Sigmoid colon (tissue), 6 donors: ENCODE measurements at regions not wholly inside any gene's neighbourhood (a gene's known extent, or its start where the extent isn't known, plus 50 kb on each side); places are given as distances from the start of the nearest gene placed in this dataset.
A peak's percentile ranks its signal among the peaks of the same experiment; 100 is the strongest.

Source experiments
- DNase-seq: peaks from one replicate; pipeline ENCODE4 v3.0.0-alpha.2; 2019
- H3K27ac ChIP-seq, 4 donors: fragments of 200-600 bp; sonication (generic); one replicate each; pipeline ENCODE4 v1.5.1; 2016 to 2019; ENCODE audit warnings: mild to moderate bottlenecking in 1 of 4
- H3K27me3 ChIP-seq, 3 donors: fragments of 200-600 bp; sonication (generic); one replicate each; pipeline ENCODE4 v1.5.1; 2019; ENCODE audit warnings: mild to moderate bottlenecking in 1 of 3
- H3K36me3 ChIP-seq, 4 donors: fragments of 200-600 bp; sonication (generic); one replicate each; pipeline ENCODE4 v1.5.1; 2016 to 2019
- H3K4me1 ChIP-seq, 4 donors: fragments of 200-600 bp; sonication (generic); one replicate each; pipeline ENCODE4 v1.5.1; 2017 to 2019
- H3K4me3 ChIP-seq, 4 donors: fragments of 200-600 bp; sonication (generic); one replicate each; pipeline ENCODE4 v1.5.1; 2017 to 2019; ENCODE audit warnings: mild to moderate bottlenecking in 2 of 4, moderate library complexity in 1 of 4
- H3K9me3 ChIP-seq, 4 donors: fragments of 200-600 bp in 3 of 4; sonication (generic) in 3 of 4; one replicate each; pipeline versions ENCODE4 v1.5.1 to v1.6.1; 2013 to 2019
- EP300 ChIP-seq, 4 donors: sonication (generic); formaldehyde crosslinking; IDR thresholded peaks; one replicate each; pipeline ENCODE4 v1.6.1; 2017; ENCODE audit warnings: antibody characterized with exemption in 4 of 4
- POLR2A ChIP-seq, 2 donors: fragments of 450-650 bp; IDR thresholded peaks; one replicate each; pipeline ENCODE4 v1.6.1; 2016; ENCODE audit warnings: antibody characterized with exemption in 2 of 2, mild to moderate bottlenecking in 2 of 2, moderate library complexity in 2 of 2
- POLR2AphosphoS5 ChIP-seq, 4 donors: sonication (generic); formaldehyde crosslinking; IDR thresholded peaks; one replicate each; pipeline ENCODE4 v1.6.1; 2017; ENCODE audit warnings: antibody characterized with exemption in 4 of 4
- WGBS, 2 donors: extraction: QIAGEN DNeasy Blood & Tissue Kit; methylation state at CpG; one replicate each; pipeline ENCODE4 v1.1.7; 2013; 5-methylcytosine and 5-hydroxymethylcytosine counted together
- intact Hi-C: fragments of 100-400 bp; cut with DNase I; formaldehyde crosslinking; loops from one replicate; pipeline ENCODE4 v1.15.1; 2023
- TF ChIP-seq, protein P1 (sequence below), 4 experiments: fragments of 450-650 bp in 3 of 4; fragments of 200-600 bp in 1 of 4; IDR thresholded peaks; one replicate each; pipeline ENCODE4 v1.5.1; 2016 to 2019; ENCODE audit warnings: antibody characterized with exemption in 4 of 4, mild to moderate bottlenecking in 3 of 4, moderate library complexity in 2 of 4
- donor health status: healthy with polysubstance abuse.
- donor health status: healthy.

DNA sequence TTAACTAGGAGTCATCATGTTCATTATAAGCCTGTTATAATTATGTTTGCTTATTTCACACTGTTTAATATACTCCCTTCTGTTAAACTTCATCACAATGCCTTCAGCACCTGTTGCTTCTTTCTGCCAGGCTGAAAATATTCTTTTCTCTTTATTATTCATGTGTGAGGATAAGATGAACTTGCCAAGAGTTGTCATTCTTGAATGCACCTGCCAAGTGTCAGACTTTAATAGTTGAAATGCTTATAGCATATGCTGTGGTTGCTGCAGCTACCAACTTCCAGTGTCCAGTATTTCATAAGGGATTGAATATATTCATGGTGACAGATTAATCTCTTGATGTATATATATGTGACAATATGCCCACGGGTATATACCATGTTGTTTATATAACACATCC lies 339.2 kb upstream of the MEOX2 start:
- peaks cover 0 to 68% (median 64%) of the 10 kb centered on the region in 4 donors for H3K4me1 ChIP-seq
- TF ChIP-seq, protein P1, sequence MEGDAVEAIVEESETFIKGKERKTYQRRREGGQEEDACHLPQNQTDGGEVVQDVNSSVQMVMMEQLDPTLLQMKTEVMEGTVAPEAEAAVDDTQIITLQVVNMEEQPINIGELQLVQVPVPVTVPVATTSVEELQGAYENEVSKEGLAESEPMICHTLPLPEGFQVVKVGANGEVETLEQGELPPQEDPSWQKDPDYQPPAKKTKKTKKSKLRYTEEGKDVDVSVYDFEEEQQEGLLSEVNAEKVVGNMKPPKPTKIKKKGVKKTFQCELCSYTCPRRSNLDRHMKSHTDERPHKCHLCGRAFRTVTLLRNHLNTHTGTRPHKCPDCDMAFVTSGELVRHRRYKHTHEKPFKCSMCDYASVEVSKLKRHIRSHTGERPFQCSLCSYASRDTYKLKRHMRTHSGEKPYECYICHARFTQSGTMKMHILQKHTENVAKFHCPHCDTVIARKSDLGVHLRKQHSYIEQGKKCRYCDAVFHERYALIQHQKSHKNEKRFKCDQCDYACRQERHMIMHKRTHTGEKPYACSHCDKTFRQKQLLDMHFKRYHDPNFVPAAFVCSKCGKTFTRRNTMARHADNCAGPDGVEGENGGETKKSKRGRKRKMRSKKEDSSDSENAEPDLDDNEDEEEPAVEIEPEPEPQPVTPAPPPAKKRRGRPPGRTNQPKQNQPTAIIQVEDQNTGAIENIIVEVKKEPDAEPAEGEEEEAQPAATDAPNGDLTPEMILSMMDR (IDR thresholded peaks at IDR 0.05) = no peak
- TF ChIP-seq POLR2AphosphoS5 (IDR thresholded peaks at IDR 0.05) = peak in 1 of 4 donors; percentile 17
- H3K4me3 ChIP-seq = no peak overlapping the region
- H3K36me3 ChIP-seq = no peaks in the 10 kb centered on the region
- no peak for DNase-seq
- no peaks in the 10 kb centered on the region for H3K27me3 ChIP-seq
- peak overlapping the region; percentile 56 to 75 (median 64) for H3K27ac ChIP-seq
- no peaks in the 10 kb centered on the region for H3K9me3 ChIP-seq
- intact Hi-C loops = no loop called here
- WGBS, 2 donors = 48 to 63% methylated on average over 1 of the region's 1 CpG

DNA sequence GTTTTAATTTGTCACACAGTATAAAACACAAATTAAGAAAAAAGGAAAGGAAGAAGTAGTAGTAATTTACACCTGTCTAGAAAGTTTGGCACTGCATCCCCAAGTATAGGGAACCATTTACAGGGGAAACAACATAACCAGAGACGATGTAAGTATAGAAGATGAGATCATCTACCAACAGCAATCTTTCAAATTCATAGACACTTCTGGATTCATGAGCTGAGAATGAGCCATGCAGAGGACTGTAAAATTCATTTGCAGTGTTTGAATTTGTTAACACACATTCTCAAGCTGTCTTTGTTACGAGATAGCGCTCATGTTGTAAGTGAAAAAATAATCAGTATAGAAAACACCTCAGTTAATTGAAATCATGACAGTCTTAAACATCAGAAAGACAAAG lies 337.0 kb upstream of the MEOX2 start:
- H3K36me3 ChIP-seq = no peaks in the 10 kb centered on the region
- TF ChIP-seq EP300 (IDR thresholded peaks at IDR 0.05) = no peak
- TF ChIP-seq POLR2AphosphoS5 (IDR thresholded peaks at IDR 0.05) = no peak
- TF ChIP-seq, protein P1 (IDR thresholded peaks at IDR 0.05) = no peak
- TF ChIP-seq POLR2A (IDR thresholded peaks at IDR 0.05) = no peak
- intact Hi-C loops = no loop called here
- WGBS, 2 donors = 70 to 73% methylated on average over 3 of the region's 3 CpGs
- no peak overlapping the region for H3K4me3 ChIP-seq
- no peaks in the 10 kb centered on the region for H3K9me3 ChIP-seq
- no peak overlapping the region for H3K27ac ChIP-seq
- no peak for DNase-seq
- peaks cover 0 to 62% (median 59%) of the 10 kb centered on the region in 4 donors for H3K4me1 ChIP-seq
- H3K27me3 ChIP-seq = no peaks in the 10 kb centered on the region

DNA sequence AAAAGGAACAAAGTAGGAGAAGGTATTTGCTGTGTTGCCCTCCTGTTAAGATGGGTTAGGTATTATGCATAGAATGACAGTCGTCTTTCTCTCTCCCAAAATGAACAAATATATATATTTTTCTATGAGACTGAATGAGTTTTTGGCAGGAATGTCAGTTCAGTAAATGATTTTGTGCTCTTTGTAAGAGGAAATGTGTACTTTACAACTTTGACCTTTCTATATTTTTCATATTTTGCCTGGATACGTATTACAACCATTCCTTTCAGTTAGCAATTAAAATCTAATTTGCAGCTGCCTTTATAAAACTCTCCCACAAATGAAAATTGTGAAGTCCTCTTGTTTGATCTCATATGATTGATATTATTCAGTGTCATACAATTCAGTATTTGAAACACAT lies 336.6 kb upstream of the MEOX2 start:
- intact Hi-C loops = no loop called here

DNA sequence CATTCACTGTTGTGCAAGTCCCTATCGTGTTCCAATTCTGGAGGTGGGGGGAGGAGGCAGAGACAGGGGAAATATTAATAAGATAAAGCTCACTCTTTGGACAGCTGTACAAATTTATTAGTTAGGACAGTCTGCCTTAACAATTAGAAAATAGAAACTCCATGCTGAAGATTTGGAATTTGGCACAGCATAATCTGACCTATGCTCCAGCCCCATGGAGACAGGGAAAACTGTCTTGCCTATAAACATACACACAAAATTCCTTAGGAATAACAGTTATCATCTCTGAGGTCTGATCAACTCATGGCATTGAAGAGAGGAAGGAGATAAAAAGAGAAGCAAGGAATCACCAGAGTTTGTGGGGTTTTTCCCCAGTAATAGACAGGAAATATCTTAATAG lies 335.4 kb upstream of the MEOX2 start:
- Histone ChIP-seq H3K9me3 (no peaks in the 10 kb centered on the region), H3K4me1 (peaks cover 0 to 49% (median 45%) of the 10 kb centered on the region in 4 donors), H3K27me3 (no peaks in the 10 kb centered on the region), H3K4me3 (no peak overlapping the region), H3K36me3 (no peaks in the 10 kb centered on the region), H3K27ac (no peak overlapping the region)
- 73 to 85% methylated on average over 1 of the region's 1 CpG for WGBS, 2 donors
- TF ChIP-seq, protein P1 (IDR thresholded peaks at IDR 0.05) = no peak
- TF ChIP-seq EP300 (IDR thresholded peaks at IDR 0.05) = no peak
- no peak for DNase-seq
- intact Hi-C loops = no loop called here

More for the DNA sequence above, 336.6 kb upstream of the MEOX2 start:
- H3K27ac ChIP-seq = no peak overlapping the region
- 13 to 63% methylated on average over 2 of the region's 2 CpGs for WGBS, 2 donors
- no peak overlapping the region for H3K4me3 ChIP-seq
- no peak for TF ChIP-seq EP300 (IDR thresholded peaks at IDR 0.05)
- no peak for TF ChIP-seq POLR2AphosphoS5 (IDR thresholded peaks at IDR 0.05)
- TF ChIP-seq, protein P1 (IDR thresholded peaks at IDR 0.05) = no peak
- TF ChIP-seq POLR2A (IDR thresholded peaks at IDR 0.05) = no peak
- no peaks in the 10 kb centered on the region for H3K36me3 ChIP-seq
- no peaks in the 10 kb centered on the region for H3K9me3 ChIP-seq
- no peaks in the 10 kb centered on the region for H3K27me3 ChIP-seq
- no peak for DNase-seq
- H3K4me1 ChIP-seq = peaks cover 0 to 58% (median 54%) of the 10 kb centered on the region in 4 donors

DNA sequence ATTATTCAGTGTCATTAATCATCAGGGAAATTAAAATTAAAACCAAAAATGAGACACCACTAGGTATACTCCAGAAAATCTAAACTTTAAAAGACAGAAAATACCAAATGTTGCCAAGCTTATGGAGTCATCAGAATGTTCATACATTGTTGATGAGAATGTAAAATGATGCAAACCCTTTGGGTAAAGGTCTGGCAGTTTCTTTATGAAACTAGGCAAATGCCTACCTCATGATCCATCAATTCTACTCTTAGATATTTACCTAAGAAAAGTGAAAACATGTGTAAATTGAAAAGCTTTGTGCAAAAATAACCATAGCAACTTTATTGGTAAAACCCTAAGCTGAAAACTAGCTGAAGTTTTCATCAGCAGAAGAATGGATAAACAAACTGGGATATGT lies 329.5 kb upstream of the MEOX2 start:
- TF ChIP-seq POLR2AphosphoS5 (IDR thresholded peaks at IDR 0.05) = no peak
- TF ChIP-seq POLR2A (IDR thresholded peaks at IDR 0.05) = no peak
- no peak for TF ChIP-seq EP300 (IDR thresholded peaks at IDR 0.05)
- Histone ChIP-seq H3K4me3 (no peak overlapping the region), H3K27me3 (no peaks in the 10 kb centered on the region), H3K9me3 (peaks cover 0 to under 1% (median 0%) of the 10 kb centered on the region in 4 donors), H3K27ac (no peak overlapping the region), H3K4me1 (no peaks in the 10 kb centered on the region), H3K36me3 (no peaks in the 10 kb centered on the region)
- intact Hi-C loops = no loop called here
- no peak for DNase-seq
